Midbrain (tissue), 1 donor: ENCODE measurements at regions not wholly inside any gene's neighbourhood (a gene's known extent, or its start where the extent isn't known, plus 50 kb on each side); places are given as distances from the start of the nearest gene placed in this dataset.

Source experiments
- DNase-seq: peaks from one replicate; lab custom pipeline; 2025; lab: John Stamatoyannopoulos, UW

DNA sequence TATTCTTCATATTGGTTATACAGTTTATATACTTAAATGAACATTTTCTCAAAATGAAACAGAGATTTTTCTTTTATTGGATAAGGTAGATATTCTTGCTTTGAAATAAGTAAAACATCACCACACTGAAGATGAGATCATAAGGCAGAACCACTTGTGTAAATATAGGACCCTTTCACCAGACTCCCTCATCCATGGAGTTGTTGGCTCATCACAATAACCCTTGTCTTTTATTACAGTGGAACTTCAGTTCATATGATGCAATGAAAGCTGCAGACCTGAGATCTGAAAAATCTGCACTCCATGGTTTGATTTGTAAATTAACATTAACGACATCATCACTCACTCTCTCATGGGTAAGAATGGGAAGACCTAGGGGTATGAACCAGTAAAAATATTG lies 51.9 kb upstream of the DBX2 start:
- DNase-seq, result no peak

DNA sequence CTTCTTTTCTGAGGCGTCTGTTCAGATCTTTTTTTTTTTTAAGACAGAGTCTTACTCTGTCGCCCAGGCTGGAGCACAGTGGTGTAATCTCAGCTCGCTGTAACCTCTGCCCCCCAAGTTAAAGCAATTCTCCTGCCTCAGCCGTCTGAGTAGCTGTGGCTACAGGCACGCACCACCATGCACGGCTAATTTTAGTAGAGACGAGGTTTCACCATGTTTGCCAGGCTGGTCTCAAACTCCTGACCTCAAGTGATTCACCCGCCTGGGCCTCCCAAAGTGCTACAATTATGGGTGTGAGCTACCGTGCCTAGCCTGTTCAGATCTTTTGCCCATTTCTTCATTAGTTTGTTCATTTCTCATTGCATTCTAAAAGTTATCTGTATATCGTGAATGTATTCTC lies 55.1 kb upstream of the DBX2 start:
- no peak for DNase-seq

DNA sequence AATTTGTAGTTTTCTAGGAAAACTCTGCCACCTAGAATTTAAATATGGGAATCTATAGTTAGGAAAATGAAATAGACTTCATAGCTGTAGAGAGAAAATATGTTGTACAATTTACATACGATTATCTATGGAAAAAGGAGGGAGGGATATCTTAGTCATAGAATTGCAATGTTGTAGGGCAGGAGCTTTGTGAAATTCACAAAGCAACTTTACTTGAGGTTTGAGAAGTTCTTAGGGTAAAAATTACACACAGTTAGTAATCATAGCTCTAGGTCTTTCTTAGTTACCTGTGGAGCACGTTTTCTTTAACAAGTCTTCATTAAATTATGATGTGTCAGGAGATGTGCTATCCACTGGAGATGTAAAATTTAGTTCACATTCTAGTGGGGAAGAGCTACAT lies 61.4 kb upstream of the DBX2 start:
- no peak for DNase-seq

DNA sequence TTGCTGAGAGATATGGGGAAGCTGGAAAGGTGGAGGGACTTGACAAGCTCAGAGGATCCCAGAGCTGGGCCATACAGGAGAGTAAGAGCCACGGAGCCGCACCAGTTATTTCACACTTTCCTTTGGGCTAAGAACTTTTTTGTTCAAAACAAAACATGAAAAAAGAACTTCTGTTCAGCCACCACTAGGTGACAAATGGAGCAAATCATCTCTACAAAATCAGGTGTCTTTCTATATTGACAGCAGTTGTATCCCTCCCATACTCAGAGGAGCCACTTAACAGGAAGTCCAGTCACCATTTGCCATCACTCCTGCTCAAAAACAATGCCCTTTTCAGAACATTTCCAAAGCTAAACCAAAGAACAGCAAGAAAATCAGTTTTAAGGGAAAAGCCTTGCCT lies 70.3 kb upstream of the DBX2 start:
- no peak for DNase-seq

DNA sequence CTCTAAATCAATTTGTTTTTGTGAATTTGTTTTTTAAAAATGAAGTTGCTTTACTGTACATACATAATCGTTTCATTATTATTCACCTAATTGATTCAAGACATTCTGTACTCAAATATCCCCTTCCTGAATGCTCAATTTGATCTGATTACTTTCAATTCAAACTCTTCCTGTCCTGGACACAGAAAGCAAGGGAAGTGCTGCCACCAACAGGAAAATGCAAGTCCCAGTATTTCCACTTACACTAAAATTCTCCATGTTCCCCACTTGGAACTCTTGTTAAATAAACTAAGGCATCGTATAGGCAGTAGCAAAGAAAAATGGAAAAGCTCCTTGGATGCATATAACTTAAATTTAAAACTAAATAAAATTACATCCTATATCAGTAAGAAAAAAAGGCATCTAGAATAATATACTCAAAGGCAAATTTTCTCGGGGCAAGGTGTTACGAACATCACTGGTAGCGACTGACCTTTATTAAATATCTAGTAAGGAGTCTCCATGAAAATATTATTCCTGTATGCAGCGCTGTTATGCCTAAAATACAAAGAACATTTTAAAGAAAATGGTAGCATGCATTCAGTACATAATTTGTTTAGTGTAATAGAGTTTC lies 72.0 kb upstream of the DBX2 start:
- peak; percentile 29 for DNase-seq

DNA sequence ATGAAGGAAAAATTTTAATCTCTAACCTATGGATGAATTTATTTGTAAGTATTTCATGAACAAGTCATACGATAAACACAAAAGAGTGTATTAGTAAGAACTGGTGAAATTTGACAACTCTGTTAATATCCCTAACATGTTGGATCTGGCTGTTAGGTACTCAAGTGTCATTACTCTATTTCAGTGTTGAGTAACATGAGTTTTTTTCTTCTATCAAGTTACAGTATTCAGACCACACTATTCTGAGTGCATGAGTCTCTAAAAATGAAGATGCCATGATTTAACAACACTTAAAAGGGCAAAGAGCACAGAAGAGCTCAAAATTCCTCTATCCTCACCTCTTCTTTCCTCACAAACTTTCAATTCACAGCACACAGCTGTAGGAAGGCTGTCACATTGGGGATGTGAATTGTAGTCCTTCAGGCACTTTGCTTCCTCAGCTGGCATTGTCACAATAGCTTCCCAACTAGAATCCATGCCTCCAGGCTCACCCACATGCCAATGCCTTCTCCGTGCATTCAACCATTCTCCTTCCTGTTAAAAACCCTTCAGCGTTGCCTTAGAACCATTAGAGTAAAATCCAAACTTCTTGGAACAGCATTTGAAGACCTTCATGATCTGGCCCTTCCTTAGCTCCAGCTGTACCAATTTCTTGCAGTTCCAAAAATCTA lies 73.7 kb upstream of the DBX2 start:
- no peak for DNase-seq

DNA sequence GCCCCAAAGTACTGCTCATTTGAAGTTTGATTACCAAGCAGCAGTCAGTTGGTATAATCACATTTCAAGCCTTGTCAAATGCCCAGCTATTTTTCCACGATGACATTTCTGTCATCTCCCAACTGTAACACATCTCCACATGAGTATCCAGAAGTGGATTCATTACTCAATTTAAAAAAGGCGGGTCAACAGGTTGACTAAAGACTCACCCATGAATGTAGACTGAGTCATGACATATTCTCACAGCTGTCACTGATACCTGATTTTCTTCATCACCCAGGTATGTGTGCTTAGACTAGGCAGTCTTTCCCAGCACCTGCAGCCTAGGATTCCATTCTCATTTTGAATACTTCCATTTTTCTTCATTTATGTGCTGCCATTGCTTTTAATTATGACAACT lies 75.1 kb upstream of the DBX2 start:
- no peak for DNase-seq

DNA sequence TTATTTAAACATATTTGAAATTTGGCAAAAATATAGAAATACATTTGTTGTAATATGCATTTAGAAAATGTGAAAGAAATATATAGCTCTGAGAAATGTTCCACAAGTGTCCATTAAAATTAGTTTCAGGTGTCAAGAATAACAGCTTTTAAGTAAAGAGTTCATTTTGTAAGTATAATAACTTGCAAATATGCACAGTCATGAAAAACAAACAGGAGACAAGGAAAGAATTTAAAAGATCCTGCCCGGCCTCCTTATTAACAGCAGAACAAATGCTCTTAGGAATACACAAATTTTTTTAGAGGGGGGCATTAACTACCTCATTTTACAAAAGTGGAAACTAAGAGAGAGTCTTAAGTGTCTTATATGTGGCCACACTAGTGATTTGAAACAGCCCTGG lies 77.7 kb upstream of the DBX2 start:
- no peak for DNase-seq

DNA sequence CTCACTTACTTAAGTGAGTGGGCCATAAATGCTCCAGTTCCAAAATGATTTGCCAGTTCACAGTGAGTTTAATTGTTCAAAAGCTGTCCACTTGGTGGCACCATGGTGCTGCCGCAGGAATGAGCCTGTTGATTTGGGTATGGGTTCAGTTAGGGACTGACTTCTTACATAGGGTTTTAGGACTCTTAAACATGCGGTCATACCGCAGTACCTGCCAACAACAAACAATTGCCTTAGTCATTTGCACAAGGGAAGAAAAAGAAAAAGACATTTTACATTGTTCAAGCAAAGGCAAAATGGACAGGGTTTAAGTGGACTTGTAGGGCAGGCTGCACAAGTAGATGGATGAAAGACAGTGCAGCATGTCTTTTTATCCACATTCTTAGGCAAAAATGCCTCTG lies 80.0 kb upstream of the DBX2 start:
- peak; percentile 62 for DNase-seq

DNA sequence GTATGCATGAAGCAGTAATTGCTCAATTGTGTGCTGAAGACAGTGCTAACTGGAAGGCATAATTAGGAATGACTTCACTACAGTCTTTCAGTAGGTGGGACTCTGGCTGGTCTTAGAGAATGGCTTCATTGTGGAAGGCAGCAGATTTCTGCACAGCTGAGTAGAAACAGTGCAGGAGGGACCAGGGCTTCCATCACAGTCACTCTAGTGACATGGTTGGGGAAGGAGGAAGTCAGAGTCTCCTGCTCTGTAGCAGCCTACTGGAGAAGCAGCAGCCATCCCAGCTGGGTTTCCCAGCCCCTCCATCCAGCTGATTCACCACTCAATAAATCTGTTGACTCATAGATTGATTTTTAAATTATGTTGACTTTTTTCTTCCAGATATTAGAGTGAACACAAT lies 80.6 kb upstream of the DBX2 start:
- no peak for DNase-seq

DNA sequence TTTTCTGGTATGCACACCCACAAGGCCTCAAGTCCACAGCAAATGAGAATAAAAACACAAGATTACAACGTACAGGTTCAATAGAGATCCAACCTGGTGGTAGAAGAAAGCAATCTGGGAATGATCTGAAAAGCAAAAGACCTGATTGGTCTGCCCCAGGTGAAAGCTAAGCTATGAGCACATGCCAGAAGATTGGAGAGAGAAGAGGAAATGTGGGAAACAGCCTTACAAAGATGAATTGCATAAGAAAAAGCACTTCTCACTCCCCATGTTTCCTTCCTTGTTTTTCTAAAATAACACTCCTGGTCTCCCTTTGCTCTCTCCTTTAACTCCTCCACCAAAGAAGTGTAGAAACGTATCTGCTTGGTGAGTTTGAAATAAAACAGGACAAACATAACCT lies 77.3 kb upstream of the ANO6 start:
- DNase-seq, result no peak

DNA sequence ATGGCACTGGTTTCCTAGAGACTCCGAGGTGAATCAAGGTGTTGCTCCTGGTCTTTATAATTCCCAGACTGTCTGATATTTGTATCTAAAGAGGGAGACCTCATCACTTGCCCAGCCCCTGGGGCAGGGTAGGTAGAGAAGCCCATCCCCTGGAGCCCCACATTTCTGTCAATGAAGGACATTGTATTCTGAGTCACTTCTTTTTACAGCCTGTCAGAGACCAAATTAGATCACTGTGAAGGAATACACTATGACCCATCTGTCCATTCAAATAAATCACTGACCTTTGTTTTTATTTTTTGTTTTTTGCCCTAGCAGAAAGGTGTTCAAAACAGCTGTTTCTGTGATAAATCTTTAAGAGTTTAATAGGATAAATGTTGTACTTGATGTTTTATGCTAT lies 67.9 kb upstream of the ANO6 start:
- DNase-seq, result no peak

DNA sequence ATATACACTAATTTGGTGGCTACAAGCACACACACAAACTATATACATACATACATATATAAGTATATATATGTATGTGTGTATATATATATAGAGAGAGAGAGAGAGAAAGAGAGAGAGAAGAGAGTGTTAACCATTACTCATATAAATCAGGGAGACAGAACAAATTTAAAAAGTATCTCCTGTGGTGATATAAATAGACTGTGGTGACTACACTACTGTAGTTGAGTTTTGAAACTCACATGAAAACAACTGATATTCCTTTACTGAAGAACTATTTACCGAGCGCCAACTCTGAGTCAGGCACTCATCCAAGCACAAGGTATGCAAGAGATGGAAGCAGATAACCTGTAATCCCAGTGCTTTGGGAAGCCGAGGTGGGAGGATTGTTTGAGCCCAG lies 67.3 kb upstream of the ANO6 start:
- DNase-seq, result no peak

DNA sequence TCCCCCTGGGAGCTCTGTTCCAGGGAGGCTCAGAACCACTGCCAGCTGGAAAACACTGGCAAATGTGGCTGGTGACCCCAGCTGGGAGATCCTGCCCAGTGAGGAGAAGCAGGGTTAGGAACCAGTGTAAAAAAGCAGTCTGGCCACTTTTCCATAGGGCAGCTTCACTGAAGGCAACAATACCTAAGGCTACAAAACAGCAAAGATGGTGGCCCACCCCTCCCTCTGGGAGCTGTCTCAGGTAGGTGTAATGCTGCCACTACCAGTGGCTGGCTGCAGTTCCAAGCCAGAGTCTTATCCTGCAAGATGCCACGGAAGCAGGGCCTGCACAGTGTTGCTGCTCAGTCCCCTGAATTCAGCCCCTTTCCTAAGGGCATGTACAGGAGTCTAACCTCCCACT lies 50.6 kb upstream of the ANO6 start:
- no peak for DNase-seq

DNA sequence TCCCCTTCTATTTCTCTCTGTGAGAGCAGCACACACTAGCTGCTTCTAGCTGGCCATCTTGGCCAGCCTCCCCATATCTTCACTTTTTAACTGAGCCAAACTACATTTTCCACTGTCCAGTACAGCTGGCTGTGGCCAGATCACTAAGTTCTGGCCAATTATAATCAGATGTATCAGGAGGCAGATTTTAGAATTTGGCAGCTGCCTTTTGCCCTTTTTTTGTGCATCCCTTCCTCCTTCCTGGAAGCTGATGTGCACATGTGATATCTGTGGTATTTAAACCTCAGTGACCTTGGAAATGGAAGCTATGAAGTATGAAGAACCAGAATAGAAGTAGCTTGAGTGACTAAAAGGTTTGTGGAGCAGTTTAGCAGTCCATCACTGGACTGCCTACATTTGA lies 49.8 kb upstream of the ANO6 start:
- DNase-seq, result no peak
